ENCODE measurements at regions not wholly inside any gene's neighbourhood (a gene's known extent, or its start where the extent isn't known, plus 50 kb on each side); places are given as distances from the start of the nearest gene placed in this dataset.

- H3K27me3 ChIP-seq (ENCODE audit: control insufficient read depth in 3 of 3, insufficient read depth in 3 of 3, low read length in 3 of 3) = no peaks in the 10 kb centered on the region
- H3K9me3 ChIP-seq (ENCODE audit: control insufficient read depth in 3 of 3, low read length in 3 of 3) = no peaks in the 10 kb centered on the region
- no peak overlapping the region for H3K27ac ChIP-seq (ENCODE audit: low read depth, low read length)
- no peaks in the 10 kb centered on the region for H3K4me1 ChIP-seq (ENCODE audit: control insufficient read depth in 3 of 3, insufficient read depth in 3 of 3, low read length in 3 of 3)
- no peaks in the 10 kb centered on the region for H3K36me3 ChIP-seq (ENCODE audit: control insufficient read depth in 3 of 3, insufficient read depth in 3 of 3, low read length in 3 of 3)
- H3K9ac ChIP-seq (ENCODE audit: low read depth in 1 of 3, low read length in 3 of 3) = no peak overlapping the region
- H3K4me3 ChIP-seq (ENCODE audit: low read length in 3 of 3) = no peak overlapping the region
These were observed 397.9 kb upstream of the SGCD start for GRCh38 chr5:155929112-155929511.

GRCh38 chr5:155934964-155935363 lies 392.0 kb upstream of the SGCD start:
- H3K4me1 ChIP-seq (ENCODE audit: control insufficient read depth in 3 of 3, insufficient read depth in 3 of 3, low read length in 3 of 3) = peaks cover 0 to 9% (median 4%) of the 10 kb centered on the region in 3 donors
- no peak overlapping the region for H3K9ac ChIP-seq (ENCODE audit: low read depth in 1 of 3, low read length in 3 of 3)
- H3K9me3 ChIP-seq (ENCODE audit: control insufficient read depth in 3 of 3, low read length in 3 of 3) = no peaks in the 10 kb centered on the region
- H3K36me3 ChIP-seq (ENCODE audit: control insufficient read depth in 3 of 3, insufficient read depth in 3 of 3, low read length in 3 of 3) = no peaks in the 10 kb centered on the region
- no peak overlapping the region for H3K4me3 ChIP-seq (ENCODE audit: low read length in 3 of 3)
- H3K27ac ChIP-seq (ENCODE audit: low read depth, low read length) = no peak overlapping the region
- H3K27me3 ChIP-seq (ENCODE audit: control insufficient read depth in 3 of 3, insufficient read depth in 3 of 3, low read length in 3 of 3) = no peaks in the 10 kb centered on the region

DNA sequence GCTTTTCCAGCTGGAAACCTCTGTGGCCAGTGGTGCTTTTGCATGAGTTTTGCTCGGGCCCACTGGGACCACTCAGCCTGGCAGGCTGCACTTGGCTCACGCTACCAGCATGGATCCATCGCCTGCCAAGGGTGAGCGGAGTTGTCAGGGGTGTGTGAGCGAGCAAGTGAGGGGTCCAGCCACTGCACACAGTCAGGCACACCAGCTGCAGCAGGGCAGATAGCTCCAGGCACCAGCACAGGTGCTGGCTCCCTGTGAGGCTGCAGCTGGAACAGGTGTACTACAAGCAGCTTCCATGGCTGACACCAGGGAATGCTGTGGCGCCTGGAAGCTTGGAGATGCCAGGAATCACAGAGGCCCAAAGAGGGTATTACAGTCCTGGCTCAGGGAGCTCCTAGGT lies 391.2 kb upstream of the SGCD start:
- Histone ChIP-seq H3K4me3 (ENCODE audit: low read length in 3 of 3) (no peak overlapping the region), H3K9me3 (ENCODE audit: control insufficient read depth in 3 of 3, low read length in 3 of 3) (no peaks in the 10 kb centered on the region), H3K36me3 (ENCODE audit: control insufficient read depth in 3 of 3, insufficient read depth in 3 of 3, low read length in 3 of 3) (no peaks in the 10 kb centered on the region), H3K4me1 (ENCODE audit: control insufficient read depth in 3 of 3, insufficient read depth in 3 of 3, low read length in 3 of 3) (peaks cover 0 to 9% (median 4%) of the 10 kb centered on the region in 3 donors), H3K27ac (ENCODE audit: low read depth, low read length) (no peak overlapping the region), H3K9ac (ENCODE audit: low read depth in 1 of 3, low read length in 3 of 3) (no peak overlapping the region), H3K27me3 (ENCODE audit: control insufficient read depth in 3 of 3, insufficient read depth in 3 of 3, low read length in 3 of 3) (no peaks in the 10 kb centered on the region)

GRCh38 chr5:155936520-155937406 lies 390.2 kb upstream of the SGCD start:
- no peak overlapping the region for H3K4me3 ChIP-seq (ENCODE audit: low read length in 3 of 3)

GRCh38 chr5:155938051-155938450 lies 388.9 kb upstream of the SGCD start:
- no peaks in the 10 kb centered on the region for H3K27me3 ChIP-seq (ENCODE audit: control insufficient read depth in 3 of 3, insufficient read depth in 3 of 3, low read length in 3 of 3)
- no peak overlapping the region for H3K27ac ChIP-seq (ENCODE audit: low read depth, low read length)
- no peaks in the 10 kb centered on the region for H3K36me3 ChIP-seq (ENCODE audit: control insufficient read depth in 3 of 3, insufficient read depth in 3 of 3, low read length in 3 of 3)
- no peak overlapping the region for H3K9ac ChIP-seq (ENCODE audit: low read depth in 1 of 3, low read length in 3 of 3)
- no peak overlapping the region for H3K4me3 ChIP-seq (ENCODE audit: low read length in 3 of 3)
- no peaks in the 10 kb centered on the region for H3K9me3 ChIP-seq (ENCODE audit: control insufficient read depth in 3 of 3, low read length in 3 of 3)
- peaks cover 0 to 9% (median 4%) of the 10 kb centered on the region in 3 donors for H3K4me1 ChIP-seq (ENCODE audit: control insufficient read depth in 3 of 3, insufficient read depth in 3 of 3, low read length in 3 of 3)

More at GRCh38 chr5:155936520-155937406, 390.2 kb upstream of the SGCD start:
- Histone ChIP-seq H3K27ac (ENCODE audit: low read depth, low read length) (no peak overlapping the region), H3K4me1 (ENCODE audit: control insufficient read depth in 3 of 3, insufficient read depth in 3 of 3, low read length in 3 of 3) (peaks cover 0 to 9% (median 4%) of the 10 kb centered on the region in 3 donors), H3K9me3 (ENCODE audit: control insufficient read depth in 3 of 3, low read length in 3 of 3) (no peaks in the 10 kb centered on the region), H3K36me3 (ENCODE audit: control insufficient read depth in 3 of 3, insufficient read depth in 3 of 3, low read length in 3 of 3) (no peaks in the 10 kb centered on the region), H3K9ac (ENCODE audit: low read depth in 1 of 3, low read length in 3 of 3) (no peak overlapping the region), H3K27me3 (ENCODE audit: control insufficient read depth in 3 of 3, insufficient read depth in 3 of 3, low read length in 3 of 3) (no peaks in the 10 kb centered on the region)

- no peak overlapping the region for H3K4me3 ChIP-seq (ENCODE audit: low read length in 3 of 3)
- H3K9ac ChIP-seq (ENCODE audit: low read depth in 1 of 3, low read length in 3 of 3) = no peak overlapping the region
- no peaks in the 10 kb centered on the region for H3K36me3 ChIP-seq (ENCODE audit: control insufficient read depth in 3 of 3, insufficient read depth in 3 of 3, low read length in 3 of 3)
- peaks cover 0 to 9% (median 4%) of the 10 kb centered on the region in 3 donors for H3K4me1 ChIP-seq (ENCODE audit: control insufficient read depth in 3 of 3, insufficient read depth in 3 of 3, low read length in 3 of 3)
- no peak overlapping the region for H3K27ac ChIP-seq (ENCODE audit: low read depth, low read length)
- H3K27me3 ChIP-seq (ENCODE audit: control insufficient read depth in 3 of 3, insufficient read depth in 3 of 3, low read length in 3 of 3) = no peaks in the 10 kb centered on the region
- no peaks in the 10 kb centered on the region for H3K9me3 ChIP-seq (ENCODE audit: control insufficient read depth in 3 of 3, low read length in 3 of 3)
These were observed 385.6 kb upstream of the SGCD start for GRCh38 chr5:155941340-155941739.

GRCh38 chr5:155943516-155944407 lies 383.2 kb upstream of the SGCD start:
- H3K9ac ChIP-seq (ENCODE audit: low read depth in 1 of 3, low read length in 3 of 3) = no peak overlapping the region
- no peak overlapping the region for H3K4me3 ChIP-seq (ENCODE audit: low read length in 3 of 3)
- no peaks in the 10 kb centered on the region for H3K36me3 ChIP-seq (ENCODE audit: control insufficient read depth in 3 of 3, insufficient read depth in 3 of 3, low read length in 3 of 3)
- no peak overlapping the region for H3K27ac ChIP-seq (ENCODE audit: low read depth, low read length)
- no peaks in the 10 kb centered on the region for H3K4me1 ChIP-seq (ENCODE audit: control insufficient read depth in 3 of 3, insufficient read depth in 3 of 3, low read length in 3 of 3)
- H3K9me3 ChIP-seq (ENCODE audit: control insufficient read depth in 3 of 3, low read length in 3 of 3) = no peaks in the 10 kb centered on the region
- no peaks in the 10 kb centered on the region for H3K27me3 ChIP-seq (ENCODE audit: control insufficient read depth in 3 of 3, insufficient read depth in 3 of 3, low read length in 3 of 3)

DNA sequence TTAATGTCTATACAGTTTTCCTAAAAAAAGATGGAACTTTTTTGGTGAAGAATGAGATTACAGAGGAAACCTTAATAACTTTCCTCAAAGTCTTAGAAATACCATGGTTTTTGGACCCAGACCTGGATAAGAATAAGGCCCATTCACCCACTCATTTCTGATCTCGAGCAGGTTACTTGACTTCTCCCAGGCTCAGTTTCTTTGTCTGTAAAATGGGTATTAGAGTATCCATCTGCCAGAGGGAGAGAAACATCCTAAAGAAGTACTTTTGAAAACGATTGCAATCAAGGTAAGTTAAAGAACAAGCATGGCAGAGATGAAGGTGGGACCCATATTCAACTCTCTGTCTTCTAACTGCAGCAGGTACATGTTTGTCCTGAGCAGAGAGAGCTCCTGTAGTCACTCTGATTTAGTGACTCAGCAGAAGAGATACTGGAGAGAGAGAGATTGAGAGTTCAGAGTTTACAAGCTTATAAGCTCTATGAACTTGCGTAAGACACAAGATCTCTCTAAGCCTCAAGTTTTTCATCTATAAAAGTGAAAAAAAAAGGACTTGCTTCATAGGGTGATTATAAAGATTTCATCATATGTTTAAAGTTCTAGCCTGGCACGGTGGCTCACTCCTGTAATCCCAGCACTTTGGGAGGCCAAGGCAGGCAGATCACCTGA lies 379.4 kb upstream of the SGCD start:
- Histone ChIP-seq H3K36me3 (ENCODE audit: control insufficient read depth in 3 of 3, insufficient read depth in 3 of 3, low read length in 3 of 3) (no peaks in the 10 kb centered on the region), H3K27me3 (ENCODE audit: control insufficient read depth in 3 of 3, insufficient read depth in 3 of 3, low read length in 3 of 3) (no peaks in the 10 kb centered on the region), H3K27ac (ENCODE audit: low read depth, low read length) (no peak overlapping the region), H3K4me3 (ENCODE audit: low read length in 3 of 3) (no peak overlapping the region), H3K9ac (ENCODE audit: low read depth in 1 of 3, low read length in 3 of 3) (no peak overlapping the region), H3K4me1 (ENCODE audit: control insufficient read depth in 3 of 3, insufficient read depth in 3 of 3, low read length in 3 of 3) (no peaks in the 10 kb centered on the region), H3K9me3 (ENCODE audit: control insufficient read depth in 3 of 3, low read length in 3 of 3) (no peaks in the 10 kb centered on the region)

DNA sequence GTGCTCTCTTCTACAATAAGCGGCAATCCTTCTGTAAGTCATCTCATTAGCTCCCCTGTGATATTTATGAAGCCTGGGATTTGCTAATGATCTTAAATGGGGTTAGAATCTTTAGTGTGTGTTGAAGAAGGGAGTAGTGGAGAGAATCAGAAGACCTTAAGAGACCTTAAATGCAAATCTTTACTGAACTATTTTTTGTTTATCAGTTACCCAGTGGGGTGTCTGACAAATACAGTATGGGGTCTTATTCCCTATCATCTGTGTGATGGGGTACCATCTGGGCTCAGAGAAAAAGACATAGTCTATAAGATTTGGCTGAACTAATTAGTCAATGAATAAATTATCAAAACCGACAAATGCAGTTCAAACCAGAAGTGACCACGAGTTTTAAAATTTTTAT lies 378.4 kb upstream of the SGCD start:
- Histone ChIP-seq H3K4me1 (ENCODE audit: control insufficient read depth in 3 of 3, insufficient read depth in 3 of 3, low read length in 3 of 3) (no peaks in the 10 kb centered on the region), H3K9ac (ENCODE audit: low read depth in 1 of 3, low read length in 3 of 3) (no peak overlapping the region), H3K4me3 (ENCODE audit: low read length in 3 of 3) (no peak overlapping the region), H3K36me3 (ENCODE audit: control insufficient read depth in 3 of 3, insufficient read depth in 3 of 3, low read length in 3 of 3) (no peaks in the 10 kb centered on the region), H3K9me3 (ENCODE audit: control insufficient read depth in 3 of 3, low read length in 3 of 3) (no peaks in the 10 kb centered on the region), H3K27me3 (ENCODE audit: control insufficient read depth in 3 of 3, insufficient read depth in 3 of 3, low read length in 3 of 3) (no peaks in the 10 kb centered on the region), H3K27ac (ENCODE audit: low read depth, low read length) (no peak overlapping the region)

Measured in skeletal muscle tissue (tissue), 3 donors.